HCT116 (cell line): ENCODE measurements at regions not wholly inside any gene's neighbourhood (a gene's known extent, or its start where the extent isn't known, plus 50 kb on each side); places are given as distances from the start of the nearest gene placed in this dataset.

Experiments
- ATAC-seq: fragments of 200-7000 bp; cut with Tn5 transposase; 2 replicates; pipeline ENCODE4 v1.9.1; 2020; ENCODE audit warnings: mild to moderate bottlenecking, moderate library complexity
- BruUV-seq: library from RNA; stranded (reverse); fragments of 400-500 nt; replicated peaks from 2 replicates; lab custom pipeline; 2021; lab: Mats Ljungman, UMichigan
- CTCF ChIA-PET: fragments of 300-600 bp; sonication (Branson Sonifier 250); formaldehyde crosslinking; loops from one replicate; lab custom pipeline; 2021; ENCODE audit warnings: antibody characterized with exemption; lab: Charles Lee
- POLR2A ChIA-PET: fragments of 300-600, 350-600 bp; sonication (Branson Sonifier 250); formaldehyde crosslinking; loops from one replicate; lab custom pipeline; 2021; ENCODE audit warnings: antibody characterized with exemption; lab: Charles Lee
- RAD21 ChIA-PET, 2 experiments: fragments of 300-600 bp; sonication (Branson Sonifier 250); formaldehyde crosslinking; loops; one replicate each; lab custom pipeline; 2023; ENCODE audit warnings: low total read pairs in 2 of 2; ENCODE audit not compliant: uncharacterized antibody in 2 of 2, unreplicated experiment in 2 of 2, low non-redundant PET in 1 of 2; lab: Charles Lee
- DNase-seq: peaks from one replicate; pipeline ENCODE4 v3.0.0-alpha.2; 2010; ENCODE audit warnings: low read depth, low spot score
- H2AFZ ChIP-seq: fragments of 200-600 bp; shearing (Covaris generic), sonication (generic); 2 replicates; pipeline ENCODE4 v1.6.1; 2017; ENCODE audit warnings: low read depth, mixed run types, mixed read lengths, antibody characterized with exemption, low read length; ENCODE audit not compliant: poor library complexity, severe bottlenecking
- H3K27ac ChIP-seq: 2 replicates; pipeline ENCODE4 v1.5.1; 2012; ENCODE audit warnings: low read depth, low read length
- H3K27me3 ChIP-seq: fragments of 200-600 bp; sonication (generic); 2 replicates; pipeline ENCODE4 v1.6.1; 2016; ENCODE audit warnings: mixed run types, low read length, mixed read lengths; ENCODE audit not compliant: insufficient read depth
- H3K36me3 ChIP-seq, 2 experiments: fragments of 200-500 bp in 1 of 2; fragments of 200-600 bp in 1 of 2; sonication (Bioruptor generic) in 1 of 2; sonication (generic) in 1 of 2; 2 replicates each; pipeline versions ENCODE4 v1.5.1 to v1.6.1; 2014 to 2016; ENCODE audit warnings: low read length in 2 of 2, inconsistent platforms in 1 of 2, mixed read lengths in 1 of 2, mixed run types in 1 of 2; ENCODE audit not compliant: insufficient read depth in 2 of 2, control insufficient read depth in 1 of 2
- H3K4me1 ChIP-seq, 2 experiments: fragments of 200-600 bp in 1 of 2; sonication (generic) in 1 of 2; 2 replicates each; pipeline versions ENCODE4 v1.5.1 to v1.6.1; 2012 to 2017; ENCODE audit warnings: low read length in 2 of 2, inconsistent platforms in 1 of 2, mild to moderate bottlenecking in 1 of 2, mixed read lengths in 1 of 2, mixed run types in 1 of 2, moderate library complexity in 1 of 2; ENCODE audit not compliant: insufficient read depth in 2 of 2, control insufficient read depth in 1 of 2
- H3K4me2 ChIP-seq: fragments of 200-600 bp; sonication (generic); 2 replicates; pipeline ENCODE4 v1.6.1; 2017; ENCODE audit warnings: mixed run types, low read length, mixed read lengths
- H3K4me3 ChIP-seq, 2 experiments: fragments of 200-600 bp in 1 of 2; sonication (generic) in 1 of 2; replicated peaks in 1 of 2; 2 replicates each; pipeline ENCODE4 v1.5.1; 2011 to 2016; ENCODE audit warnings: low read length in 2 of 2, control low read depth in 1 of 2, low read depth in 1 of 2, mild to moderate bottlenecking in 1 of 2, mixed read lengths in 1 of 2, mixed run types in 1 of 2
- H3K79me2 ChIP-seq: fragments of 200-600 bp; sonication (generic); 2 replicates; pipeline ENCODE4 v1.6.1; 2017; ENCODE audit warnings: mild to moderate bottlenecking, mixed run types, low read length, moderate library complexity, mixed read lengths; ENCODE audit not compliant: insufficient read depth
- H3K9ac ChIP-seq: fragments of 200-600 bp; sonication (generic); 2 replicates; pipeline ENCODE4 v1.6.1; 2016; ENCODE audit warnings: low read length, mixed read lengths
- H3K9me2 ChIP-seq: fragments of 200-600 bp; sonication (generic), shearing (Covaris generic); 2 replicates; pipeline ENCODE4 v1.6.1; 2017; ENCODE audit warnings: mixed run types, mild to moderate bottlenecking, moderate library complexity; ENCODE audit not compliant: insufficient read depth
- H3K9me3 ChIP-seq, 2 experiments: fragments of 200-500 bp in 1 of 2; fragments of 200-600 bp in 1 of 2; sonication (Bioruptor generic) in 1 of 2; sonication (generic) in 1 of 2; 2 replicates each; pipeline ENCODE4 v1.6.1; 2014 to 2017; ENCODE audit warnings: low read length in 2 of 2, mixed read lengths in 2 of 2, inconsistent platforms in 1 of 2, low read depth in 1 of 2, mild to moderate bottlenecking in 1 of 2, mixed run types in 1 of 2, moderate library complexity in 1 of 2; ENCODE audit not compliant: control insufficient read depth in 1 of 2, insufficient read depth in 1 of 2
- H4K20me1 ChIP-seq: fragments of 200-600 bp; sonication (generic), shearing (Covaris generic); 2 replicates; pipeline ENCODE4 v1.6.1; 2017; ENCODE audit warnings: mixed run types, mild to moderate bottlenecking, moderate library complexity; ENCODE audit not compliant: insufficient read depth
- ATF3 ChIP-seq: IDR thresholded peaks from 2 replicates; pipeline ENCODE4 v1.6.1; 2012
- CBX3 ChIP-seq: IDR thresholded peaks from 2 replicates; pipeline ENCODE4 v1.6.1; 2012; ENCODE audit warnings: low read depth
- CEBPB ChIP-seq: IDR thresholded peaks from 2 replicates; pipeline ENCODE4 v1.6.1; 2012; ENCODE audit warnings: low read depth
- CTCF ChIP-seq, 3 experiments: fragments of 200-600 bp in 1 of 3; sonication (generic) in 1 of 3; IDR thresholded peaks in 2 of 3; conservative IDR thresholded peaks in 1 of 3; 2 replicates each; pipeline ENCODE4 v1.5.1; 2012 to 2017; ENCODE audit warnings: low read depth in 2 of 3, low read length in 2 of 3, antibody characterized with exemption in 1 of 3, borderline replicate concordance in 1 of 3, control low read depth in 1 of 3, mild to moderate bottlenecking in 1 of 3, mixed read lengths in 1 of 3, mixed run types in 1 of 3, moderate library complexity in 1 of 3; ENCODE audit not compliant: insufficient read depth in 1 of 3
- ELF1 ChIP-seq: IDR thresholded peaks from 2 replicates; pipeline ENCODE4 v1.6.1; 2012; ENCODE audit warnings: low read depth, borderline replicate concordance
- EZH2 ChIP-seq: fragments of 200-600 bp; sonication (generic); IDR thresholded peaks from 2 replicates; pipeline ENCODE4 v1.6.1; 2017; ENCODE audit warnings: antibody characterized with exemption, mixed run types
- EZH2phosphoT487 ChIP-seq: fragments of 200-600 bp; IDR thresholded peaks from 2 replicates; pipeline ENCODE4 v1.6.1; 2018; ENCODE audit warnings: antibody characterized with exemption, borderline replicate concordance
- FOSL1 ChIP-seq: IDR thresholded peaks from 2 replicates; pipeline ENCODE4 v1.6.1; 2012; ENCODE audit warnings: low read depth
- POLR2A ChIP-seq: IDR thresholded peaks from 2 replicates; pipeline ENCODE4 v1.7.0; 2011; ENCODE audit warnings: borderline replicate concordance; ENCODE audit not compliant: insufficient read depth, insufficient read length; ENCODE audit errors: extremely low read depth
- POLR2AphosphoS5 ChIP-seq: IDR thresholded peaks from 2 replicates; pipeline ENCODE4 v1.6.1; 2011; ENCODE audit warnings: mild to moderate bottlenecking, low read depth, low read length, moderate library complexity
- RAD21 ChIP-seq: IDR thresholded peaks from 2 replicates; pipeline ENCODE4 v1.6.1; 2012; ENCODE audit warnings: low read depth, mild to moderate bottlenecking
- REST ChIP-seq: IDR thresholded peaks from 2 replicates; pipeline ENCODE4 v1.6.1; 2012; ENCODE audit warnings: low read depth
- SIN3A ChIP-seq: IDR thresholded peaks from 2 replicates; pipeline ENCODE4 v1.6.1; 2012; ENCODE audit warnings: low read depth
- SRF ChIP-seq: IDR thresholded peaks from 2 replicates; pipeline ENCODE4 v1.6.1; 2012; ENCODE audit warnings: low read depth
- YY1 ChIP-seq: IDR thresholded peaks from 2 replicates; pipeline ENCODE4 v1.6.1; 2011; ENCODE audit warnings: low read length, low read depth, moderate library complexity, mild to moderate bottlenecking; ENCODE audit not compliant: insufficient replicate concordance; ENCODE audit errors: extremely low read depth
- ZBTB33 ChIP-seq: IDR thresholded peaks from 2 replicates; pipeline ENCODE4 v1.6.1; 2011; ENCODE audit warnings: mild to moderate bottlenecking, low read length, moderate library complexity; ENCODE audit not compliant: insufficient replicate concordance; ENCODE audit errors: extremely low read depth
- ZFX ChIP-seq: fragments of 450-650 bp; IDR thresholded peaks from 2 replicates; pipeline ENCODE4 v1.6.1; 2017
- ZNF274 ChIP-seq: fragments of 200-500 bp; sonication (Bioruptor generic); IDR thresholded peaks from 2 replicates; pipeline ENCODE4 v1.6.1; 2014; ENCODE audit warnings: mild to moderate bottlenecking, low read depth, low read length, inconsistent platforms
- intact Hi-C: fragments of 100-400 bp; cut with micrococcal nuclease; formaldehyde crosslinking; loops from 2 replicates; pipeline ENCODE4 v1.10.0; 2022

GRCh38 chrX:4572691-4573090 lies 859.2 kb upstream of the PRKX start:
- Histone ChIP-seq H3K9ac (no peak overlapping the region), H4K20me1 (no peaks in the 10 kb centered on the region), H3K36me3 (no peaks in the 10 kb centered on the region), H3K27ac (no peak overlapping the region), H3K9me2 (no peaks in the 10 kb centered on the region), H3K79me2 (no peaks in the 10 kb centered on the region), H3K4me1 (no peaks in the 10 kb centered on the region), H3K4me3 (no peak overlapping the region), H3K4me2 (no peak overlapping the region), H2AFZ (no peak overlapping the region), H3K9me3 (no peaks in the 10 kb centered on the region), H3K27me3 (no peaks in the 10 kb centered on the region)
- no peak for DNase-seq
- intact Hi-C loops = no loop called here
- no TSS peak for BruUV-seq
- ATAC-seq = no peak
- ChIA-PET POLR2A (no interaction called here), CTCF (no interaction called here), RAD21 (no interaction called here)
- TF ChIP-seq CBX3 = no peak
- TF ChIP-seq SRF = no peak
- TF ChIP-seq ZNF274 = no peak
- TF ChIP-seq ATF3 = no peak
- no peak for TF ChIP-seq ZFX
- TF ChIP-seq RAD21 = no peak
- TF ChIP-seq REST = no peak
- TF ChIP-seq EZH2phosphoT487 = no peak
- no peak for TF ChIP-seq SIN3A
- TF ChIP-seq CTCF (IDR thresholded peaks at IDR 0.05 in 2 of 3, conservative IDR thresholded peaks at IDR 0.05 in 1 of 3; ENCODE audit: borderline replicate concordance in 1 of 3, insufficient read depth in 1 of 3, low read depth in 2 of 3, low read length in 2 of 3) = no peak
- no peak for TF ChIP-seq YY1
- TF ChIP-seq ELF1 = no peak
- TF ChIP-seq EZH2 = no peak
- no peak for TF ChIP-seq FOSL1
- no peak for TF ChIP-seq POLR2AphosphoS5
- no peak for TF ChIP-seq POLR2A
- no peak for TF ChIP-seq ZBTB33
- TF ChIP-seq CEBPB = no peak
